ENCODE measurements at regions not wholly inside any gene's neighbourhood (a gene's known extent, or its start where the extent isn't known, plus 50 kb on each side); places are given as distances from the start of the nearest gene placed in this dataset.

DNA sequence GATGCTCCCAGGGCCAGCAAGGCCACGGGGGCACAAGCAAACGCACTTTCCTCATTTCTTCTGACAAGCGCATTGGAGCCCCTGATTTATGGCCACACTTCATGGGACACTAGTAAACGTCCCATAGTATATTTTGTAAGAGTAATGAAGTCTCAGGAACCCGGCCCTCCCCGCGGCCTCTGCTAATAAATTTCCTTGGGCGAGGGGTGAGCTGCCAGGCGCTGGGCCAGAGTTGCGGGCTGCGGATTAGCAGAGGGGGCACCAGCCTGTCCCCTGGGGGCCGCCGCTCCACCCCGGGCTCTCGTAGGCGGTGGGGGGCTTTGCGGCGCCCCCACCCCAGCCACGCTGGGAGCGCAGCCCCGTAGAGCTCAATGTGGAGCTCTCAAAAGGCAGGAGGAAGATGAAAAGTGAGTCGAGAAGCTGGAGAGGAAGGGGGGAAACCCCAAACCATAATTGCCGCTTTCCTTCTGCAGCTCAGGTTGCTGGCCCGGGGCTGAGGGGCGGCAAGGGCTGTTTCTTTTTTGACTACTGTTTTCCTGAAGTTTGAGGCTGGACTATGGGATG, 173.6 kb downstream of the CDC5L start:
- no peak for DNase-seq

DNA sequence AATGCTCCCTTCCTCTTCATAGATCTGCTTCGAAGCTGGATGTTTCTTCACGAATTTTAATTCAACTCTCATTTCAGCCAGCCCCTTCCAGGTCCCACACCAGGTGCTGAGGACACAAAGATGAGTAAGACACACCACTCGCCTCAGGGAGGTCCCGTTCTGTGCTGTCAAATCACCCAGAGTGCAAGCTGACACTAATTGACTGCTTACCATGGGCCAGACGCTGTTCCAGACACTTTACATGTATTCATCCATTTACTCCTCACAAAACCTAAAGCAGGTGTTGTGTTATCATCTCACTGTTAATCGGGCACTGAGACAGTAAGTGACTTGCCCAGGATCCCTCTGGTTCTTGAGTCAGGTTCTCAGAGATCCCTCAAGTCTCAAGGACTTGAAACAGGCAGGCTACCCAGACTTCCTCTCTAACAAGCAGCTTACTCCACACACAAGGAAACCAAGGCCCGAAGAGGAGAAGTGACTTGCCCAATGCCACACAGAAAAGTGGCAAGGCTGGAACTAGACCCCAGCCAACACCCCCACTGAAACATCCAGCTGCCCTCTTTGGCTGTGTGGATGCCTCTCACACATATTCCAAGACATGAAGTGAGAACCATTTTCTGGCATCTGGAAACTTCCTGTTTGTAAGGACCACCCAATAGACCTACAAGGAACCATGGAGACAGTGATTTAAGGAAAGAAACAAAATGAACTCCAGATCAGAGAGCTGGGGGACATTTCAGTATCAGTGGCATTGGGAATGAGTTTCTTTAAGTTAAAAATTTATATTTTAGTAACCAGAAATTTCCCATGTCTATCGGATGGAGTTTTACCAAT, 174.5 kb downstream of the CDC5L start:
- no peak for DNase-seq

DNA sequence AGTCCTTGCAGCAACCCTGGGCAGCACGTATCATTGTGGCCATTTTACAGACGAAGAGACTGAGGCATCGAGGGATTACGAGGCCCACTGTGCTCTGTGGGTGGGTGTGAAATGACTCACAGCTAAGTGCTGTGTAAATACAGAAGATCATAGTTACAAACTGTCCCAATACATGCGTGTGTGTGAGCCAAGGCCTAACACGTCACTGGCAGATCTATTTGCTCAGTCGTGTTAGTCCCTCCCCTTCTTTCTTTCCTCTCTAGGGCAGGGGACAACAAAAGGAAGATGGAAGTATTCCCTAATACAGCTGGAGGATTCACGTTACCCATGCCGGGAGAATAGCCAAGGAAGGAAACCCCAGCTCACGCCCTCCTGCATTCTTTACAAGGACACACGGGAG, 175.9 kb downstream of the CDC5L start:
- no peak for DNase-seq

DNA sequence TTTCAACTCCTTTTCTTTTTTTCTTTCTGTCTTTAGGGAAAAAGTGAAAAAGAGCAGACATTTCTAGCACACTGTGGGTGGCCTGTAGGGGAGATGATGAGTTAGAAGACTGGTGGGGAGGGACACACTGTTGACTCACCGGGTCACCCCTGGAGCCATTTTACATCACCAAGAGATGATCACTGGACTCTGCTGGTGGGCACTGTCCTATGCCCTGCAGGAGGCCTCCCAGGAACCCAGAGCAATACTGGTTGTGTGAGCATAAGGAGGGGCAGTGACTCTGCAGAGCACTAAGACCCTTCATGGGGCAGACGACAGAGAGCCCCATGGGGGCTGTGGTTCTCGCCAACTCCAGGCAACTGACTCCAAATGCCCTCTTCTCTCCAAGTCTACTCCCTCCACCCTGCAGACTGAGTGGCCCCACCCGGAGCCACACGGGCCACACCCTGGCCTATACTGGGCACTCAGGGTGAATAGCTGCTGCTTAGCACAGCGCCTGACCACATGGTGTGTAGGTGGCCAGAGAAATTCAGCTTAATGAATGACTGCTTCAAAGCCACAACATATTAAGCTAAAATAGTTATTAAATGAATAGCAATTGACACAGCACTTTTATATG, 177.5 kb downstream of the CDC5L start:
- no peak for DNase-seq

DNA sequence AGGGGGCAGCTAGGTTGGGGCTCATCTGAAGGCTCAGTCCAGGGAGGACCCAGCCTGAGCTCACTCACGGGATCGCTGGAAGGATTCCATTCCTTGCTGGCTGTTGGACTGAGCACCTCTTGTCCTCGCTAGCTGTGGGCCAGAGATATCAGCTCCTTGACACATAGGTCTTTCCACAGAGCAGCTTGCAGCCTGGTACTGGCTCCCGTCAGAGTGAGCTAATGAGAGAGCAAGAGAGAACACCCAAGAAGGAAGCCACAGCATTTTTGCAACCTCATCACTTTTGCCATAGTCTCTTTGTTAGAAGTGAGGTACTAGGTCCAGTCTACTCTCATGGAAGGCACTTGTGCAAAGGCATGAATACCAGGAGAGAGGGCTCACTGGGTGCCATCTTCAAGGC, 179.9 kb downstream of the CDC5L start:
- DNase-seq, result no peak

DNA sequence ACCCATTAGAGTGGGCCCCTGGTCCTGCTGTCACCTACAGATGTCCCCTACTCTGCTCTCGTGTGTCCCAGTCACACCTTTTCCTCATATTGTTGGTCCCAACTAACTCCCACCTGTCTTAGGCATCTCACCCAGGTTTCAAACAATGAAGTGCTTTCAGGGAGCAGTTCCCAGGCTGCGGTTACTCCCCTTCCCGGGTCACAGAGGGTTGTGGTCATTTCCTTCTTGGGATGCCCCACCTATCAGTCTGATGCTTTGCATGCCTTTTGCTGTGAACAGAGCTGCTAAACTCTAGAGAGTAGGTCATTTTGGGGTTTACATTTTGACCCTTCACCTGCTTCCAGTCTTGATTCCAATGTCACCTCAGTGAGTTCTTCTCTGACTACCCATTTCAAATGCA, 181.6 kb downstream of the CDC5L start:
- DNase-seq, result no peak

DNA sequence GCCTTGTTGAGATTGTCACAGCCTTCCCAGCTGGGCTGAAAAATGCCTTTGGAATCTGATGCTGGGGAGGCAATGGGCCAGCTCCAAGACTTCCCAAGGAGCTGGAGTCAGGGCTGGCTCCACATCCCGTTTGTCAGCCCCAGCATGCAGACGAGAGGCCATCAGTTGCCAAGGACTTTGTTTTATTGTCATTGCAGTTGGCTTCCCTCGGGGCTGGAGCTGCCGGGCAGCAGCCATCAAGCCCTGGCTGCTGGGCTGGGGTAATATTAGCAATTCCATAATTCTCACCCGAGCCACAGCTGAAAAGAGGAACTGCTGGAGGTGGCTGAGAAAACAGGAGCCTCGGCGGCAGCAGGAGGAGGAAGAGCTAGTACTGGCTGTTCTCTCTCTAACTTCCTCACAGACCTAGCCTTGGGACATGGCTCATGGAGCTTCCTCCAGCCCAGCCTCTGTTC, 182.5 kb downstream of the CDC5L start:
- no peak for DNase-seq

DNA sequence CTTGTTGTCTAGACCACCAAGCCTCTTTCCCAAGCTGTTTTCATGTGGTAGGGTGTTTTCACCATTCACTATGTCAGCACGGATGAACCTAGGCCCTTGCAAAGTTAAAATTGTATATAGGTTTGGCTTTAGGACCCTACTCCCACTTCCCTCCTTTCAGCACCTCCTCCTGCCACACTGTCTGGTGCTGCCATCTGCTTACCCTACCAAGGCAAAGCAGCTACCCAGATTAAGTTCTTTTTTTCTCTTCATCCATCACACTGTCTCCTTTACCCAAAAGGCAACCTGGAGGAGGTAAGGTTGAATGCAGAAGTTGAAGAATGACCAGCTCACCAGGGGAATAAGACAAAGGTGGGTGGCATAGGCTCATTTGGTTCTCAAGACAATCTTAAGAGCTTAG, 184.0 kb downstream of the CDC5L start:
- DNase-seq, result no peak

DNA sequence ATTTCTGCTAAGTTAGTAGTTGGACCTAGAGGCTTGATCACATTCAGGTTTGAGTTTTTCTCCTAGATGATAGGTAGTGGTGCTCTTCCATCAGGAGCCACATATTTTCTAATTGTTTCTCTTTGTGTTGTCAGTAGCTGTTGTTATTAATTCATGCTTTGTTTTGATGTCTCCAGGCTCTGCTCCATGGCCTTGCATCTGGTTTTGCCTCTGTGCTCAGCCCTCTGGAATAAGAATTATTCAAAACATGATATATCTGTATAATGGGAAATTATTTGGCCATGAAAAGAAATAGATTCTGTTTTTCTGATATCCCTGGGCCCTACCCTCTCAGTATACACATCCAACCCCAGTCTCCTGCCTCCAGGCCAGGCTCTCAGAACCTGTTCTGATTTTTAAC, 184.8 kb downstream of the CDC5L start:
- no peak for DNase-seq

DNA sequence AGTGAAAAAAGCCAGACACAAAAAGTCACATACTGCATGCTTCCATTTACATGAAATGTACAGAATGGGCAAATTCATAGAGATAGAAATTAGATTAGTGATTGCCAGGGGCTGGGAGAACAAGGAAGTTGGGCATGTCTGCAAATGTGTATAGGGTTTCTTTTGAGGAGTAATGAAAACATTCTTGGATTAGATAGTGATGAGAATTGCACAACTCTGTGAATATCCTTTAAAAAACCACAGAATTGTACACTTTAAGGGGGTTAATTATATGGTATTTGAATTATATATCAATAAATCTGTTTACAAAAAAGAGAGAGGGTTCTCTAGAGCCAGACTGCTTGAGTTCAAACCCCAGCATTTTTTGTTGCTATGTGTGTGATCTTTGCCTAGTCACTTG, 188.1 kb downstream of the CDC5L start:
- DNase-seq, result no peak

DNA sequence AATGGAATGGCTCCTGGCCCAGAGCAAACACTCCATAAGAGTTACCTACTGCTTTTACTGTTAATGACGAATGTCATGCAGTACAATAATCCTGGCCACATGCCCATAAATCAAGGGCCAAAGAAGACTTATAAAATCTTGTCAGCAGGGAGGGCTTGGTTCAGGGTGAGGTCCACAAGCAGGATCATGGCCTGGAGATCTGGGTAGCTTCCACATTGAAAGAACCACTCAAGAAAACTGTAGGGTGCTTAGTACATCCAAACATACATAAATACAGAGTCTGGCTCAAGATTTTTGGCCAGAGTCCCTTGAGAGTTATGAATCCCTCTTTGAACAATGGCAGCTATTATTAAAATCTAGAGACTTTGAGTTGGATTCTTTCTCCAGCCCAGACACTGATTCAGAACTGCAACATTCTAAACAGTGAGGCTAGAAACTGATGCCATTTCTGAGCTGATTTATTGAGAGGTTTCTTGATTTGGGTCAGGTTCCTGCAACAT, 188.7 kb downstream of the CDC5L start:
- no peak for DNase-seq

DNA sequence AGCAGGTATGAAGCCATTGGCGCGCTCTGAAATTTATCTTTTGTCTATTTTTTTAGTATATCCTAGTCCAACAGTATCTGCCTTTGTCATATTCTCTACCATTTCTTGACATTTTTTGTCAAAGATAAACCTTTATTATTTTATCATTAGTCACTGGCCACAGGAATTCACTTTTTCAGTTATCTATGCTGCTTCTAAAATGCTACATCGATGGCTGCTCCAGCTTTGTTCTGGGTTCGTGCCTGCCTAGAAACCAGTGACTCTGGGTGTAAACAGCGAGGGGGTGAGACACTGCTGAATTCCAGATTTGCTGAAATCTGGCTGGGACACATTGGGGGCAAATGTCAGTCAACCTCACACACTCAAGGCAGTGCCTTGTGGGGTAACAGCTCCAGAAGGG, 193.4 kb downstream of the CDC5L start:
- DNase-seq, result no peak

DNA sequence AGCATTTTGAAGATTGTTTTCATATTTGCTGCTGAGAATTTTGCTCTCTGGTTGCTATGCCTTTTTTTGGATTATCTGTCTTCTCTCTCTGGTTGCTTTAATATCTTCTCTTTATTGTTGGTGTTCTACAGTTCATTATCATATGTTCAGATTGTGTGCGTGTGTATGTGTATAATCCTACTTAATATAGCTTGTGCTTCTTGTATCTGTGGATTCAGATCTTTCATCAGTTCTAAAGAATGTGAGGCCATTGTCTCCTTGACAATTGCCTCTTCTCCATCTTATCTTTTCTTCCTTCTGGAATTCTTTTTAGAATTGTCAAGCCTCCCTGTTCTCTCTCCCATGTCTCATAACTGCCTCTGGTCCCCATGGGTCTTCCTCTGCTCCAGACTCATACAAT, 195.4 kb downstream of the CDC5L start:
- DNase-seq, result no peak

DNA sequence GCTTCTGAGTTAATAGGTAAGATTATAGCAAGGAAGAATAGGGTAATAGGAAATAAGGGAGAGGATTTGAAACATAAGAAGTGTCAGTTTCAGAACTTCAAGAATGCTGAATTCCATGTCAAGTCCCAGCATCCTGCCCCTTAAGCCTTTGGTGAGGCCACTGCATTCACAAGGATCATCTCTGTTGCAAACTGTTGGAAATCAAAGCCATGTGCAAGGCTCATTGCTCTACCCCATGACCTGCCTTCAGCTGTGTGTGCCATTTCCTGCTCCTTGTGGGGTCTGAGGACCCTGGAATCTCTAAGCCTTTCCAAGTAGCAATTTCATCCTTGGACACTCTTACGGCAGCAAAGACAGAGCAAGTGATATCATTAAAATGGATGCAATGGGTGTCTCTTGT, 203.0 kb downstream of the CDC5L start:
- DNase-seq, result no peak

DNA sequence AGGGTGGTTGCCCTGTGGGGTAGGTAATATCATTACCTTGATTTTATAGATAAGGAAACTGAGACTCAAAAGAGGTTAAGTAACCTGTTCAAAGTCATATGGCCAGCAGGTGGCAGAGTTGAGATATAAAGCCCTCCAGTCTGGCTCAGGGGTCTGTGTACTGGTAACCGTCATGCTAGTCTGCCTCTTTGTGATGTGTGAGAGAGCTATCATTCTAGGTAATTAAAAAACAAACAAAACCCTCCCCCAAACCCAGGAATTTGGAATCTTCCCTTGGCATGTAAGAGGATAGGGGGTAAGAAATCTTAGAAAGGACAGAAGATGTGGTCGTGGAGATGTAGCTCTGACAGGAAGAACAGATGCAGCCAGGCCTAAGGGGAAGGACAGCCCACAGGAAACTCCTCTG, 206.0 kb downstream of the CDC5L start:
- DNase-seq, result peak; percentile 56

DNA sequence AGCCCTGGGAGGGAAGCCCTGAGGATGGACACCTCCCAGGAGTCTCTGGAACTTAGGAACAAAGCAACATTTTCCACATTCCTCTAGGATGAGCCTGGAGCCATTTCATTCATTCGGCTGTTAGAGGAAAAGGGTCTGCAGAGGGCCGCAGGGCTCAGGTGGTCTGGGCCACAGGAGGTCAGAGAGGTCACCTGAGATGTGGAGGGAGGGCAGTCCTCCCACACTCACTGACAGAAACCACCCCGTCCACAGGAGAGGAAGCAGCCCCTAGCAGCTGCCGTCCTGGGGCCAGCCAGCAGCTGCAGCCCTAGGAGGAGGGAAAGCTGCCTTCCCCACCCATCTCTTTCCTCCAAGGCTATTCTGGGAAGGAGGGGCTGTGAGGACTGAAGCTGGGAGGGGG, 207.0 kb downstream of the CDC5L start:
- no peak for DNase-seq

DNA sequence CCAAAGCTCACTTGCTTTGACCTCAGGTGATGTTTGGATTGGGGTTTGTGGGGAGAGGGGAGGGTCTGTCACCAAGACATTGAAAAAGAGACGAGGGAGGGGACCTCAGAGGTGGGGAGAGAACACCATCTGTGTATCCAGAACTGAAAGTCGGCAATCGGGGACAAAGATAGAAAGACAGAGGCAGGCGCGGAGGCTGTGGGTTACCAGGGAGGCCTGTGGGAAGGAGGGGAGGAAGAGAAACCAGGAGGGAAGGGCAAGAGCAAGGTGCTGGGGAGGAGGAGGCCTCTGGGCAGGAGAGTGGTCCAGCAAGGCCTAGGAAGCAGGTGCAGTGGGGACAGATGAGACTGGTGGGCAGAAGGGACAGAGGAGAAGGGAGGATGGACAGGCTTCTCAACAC, 211.2 kb downstream of the CDC5L start:
- DNase-seq, result no peak

DNA sequence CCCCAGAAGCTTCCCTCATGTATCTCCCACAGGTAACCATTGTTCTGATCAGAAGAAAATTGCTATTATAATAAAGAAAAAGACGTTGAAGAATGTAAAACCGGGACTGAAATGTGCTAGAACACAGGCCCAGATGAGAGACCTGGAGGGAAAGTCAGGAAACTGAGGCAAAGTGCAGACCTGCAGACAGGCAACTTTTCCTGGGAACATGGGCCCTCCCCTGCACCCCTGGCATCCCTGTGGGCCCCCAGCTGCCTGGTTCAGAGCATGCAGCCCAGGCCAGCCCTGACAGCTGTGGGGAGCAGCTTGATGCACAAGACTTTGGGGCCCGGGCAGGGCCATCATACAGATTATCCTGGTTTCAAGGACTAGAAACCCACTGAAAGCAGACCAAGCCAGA, 212.2 kb downstream of the CDC5L start:
- DNase-seq, result no peak

DNA sequence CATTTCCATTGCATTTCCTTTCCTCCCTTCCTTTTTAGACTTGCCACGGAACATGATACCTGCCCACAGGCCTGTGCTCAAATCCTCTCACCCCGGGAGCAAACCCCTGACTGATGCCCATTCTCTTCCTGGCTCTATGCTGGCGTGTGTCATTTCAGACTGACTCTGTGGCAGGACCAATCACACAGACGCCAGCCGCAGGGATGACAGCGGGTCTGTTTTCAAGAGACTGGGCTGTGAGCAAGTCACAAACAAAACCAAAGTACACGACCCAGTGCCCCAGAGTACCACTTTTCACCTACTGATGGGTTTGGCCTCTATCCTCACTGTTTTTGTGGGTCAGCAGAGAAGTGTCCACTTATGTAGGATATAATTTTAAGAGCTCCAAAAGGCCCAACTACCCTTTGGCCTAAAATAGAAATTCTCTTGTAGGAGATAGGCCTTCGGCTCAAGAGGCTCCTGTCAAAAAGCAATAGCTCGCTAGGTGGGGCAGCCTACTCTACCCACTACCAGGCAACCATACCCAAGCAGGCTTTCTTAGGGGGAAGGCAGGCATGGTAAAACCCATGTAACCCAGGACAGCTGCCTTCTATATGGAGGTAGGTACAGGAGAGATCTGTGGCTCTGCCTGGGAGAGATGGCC, 215.7 kb downstream of the CDC5L start:
- DNase-seq, result no peak

DNA sequence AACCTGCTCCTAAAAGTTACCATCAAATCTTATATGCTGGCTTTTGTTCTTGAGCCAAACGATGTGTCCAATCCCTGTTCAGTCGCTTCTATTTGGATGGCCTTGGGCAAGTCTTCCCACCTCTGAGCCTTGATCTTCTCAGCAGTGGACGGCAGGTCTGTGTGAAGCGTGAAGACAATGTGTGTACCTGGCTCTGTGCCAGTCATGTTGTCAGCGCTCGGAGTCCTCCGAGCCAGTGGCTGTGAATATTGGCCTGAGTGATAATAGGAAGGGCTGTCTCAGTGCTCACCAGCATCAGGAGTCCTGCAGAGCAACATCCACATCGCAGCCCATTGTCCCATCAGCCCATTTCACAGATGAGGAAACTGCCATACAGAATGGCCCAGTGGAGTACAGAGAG, 219.0 kb downstream of the CDC5L start:
- DNase-seq, result no peak

DNA sequence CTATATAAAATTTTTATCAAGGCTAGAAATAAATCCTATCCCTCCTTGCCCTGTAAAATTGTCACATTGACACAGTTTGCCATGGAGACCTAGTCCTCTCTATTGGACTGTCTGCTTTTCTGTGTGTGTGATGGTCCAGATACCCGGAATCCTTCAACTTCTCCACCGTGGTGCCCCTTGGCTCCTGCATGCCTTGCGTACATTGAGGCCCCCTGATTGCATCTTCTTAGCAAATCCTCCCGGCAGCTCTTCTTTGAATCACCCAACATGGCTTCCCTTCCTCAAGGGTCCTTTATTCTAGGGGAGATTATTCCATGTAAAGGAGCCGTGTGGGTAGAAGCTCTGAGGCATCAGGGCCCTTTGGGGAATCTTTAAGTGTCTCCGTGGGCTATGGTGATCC, 219.5 kb downstream of the CDC5L start:
- DNase-seq, result no peak

DNA sequence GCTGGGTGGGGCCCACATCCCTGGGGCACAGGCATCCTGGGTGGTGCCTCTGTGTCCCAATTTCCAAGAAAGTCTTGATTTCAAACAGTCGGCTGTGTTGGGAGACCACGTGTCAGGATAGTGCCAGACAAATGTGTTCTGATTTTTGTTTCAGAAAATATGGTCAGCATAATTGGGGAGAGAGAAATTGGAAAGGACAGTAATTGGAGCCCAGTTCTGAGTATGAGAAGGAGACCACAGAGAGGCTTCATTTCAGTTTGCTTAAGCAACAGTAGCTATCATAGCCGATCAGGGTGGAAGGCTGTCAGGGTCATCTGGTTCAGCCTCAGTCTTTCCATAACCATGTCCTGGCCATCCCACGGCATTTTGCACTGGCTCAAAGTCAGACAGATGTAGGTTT, 220.7 kb downstream of the CDC5L start:
- no peak for DNase-seq

DNA sequence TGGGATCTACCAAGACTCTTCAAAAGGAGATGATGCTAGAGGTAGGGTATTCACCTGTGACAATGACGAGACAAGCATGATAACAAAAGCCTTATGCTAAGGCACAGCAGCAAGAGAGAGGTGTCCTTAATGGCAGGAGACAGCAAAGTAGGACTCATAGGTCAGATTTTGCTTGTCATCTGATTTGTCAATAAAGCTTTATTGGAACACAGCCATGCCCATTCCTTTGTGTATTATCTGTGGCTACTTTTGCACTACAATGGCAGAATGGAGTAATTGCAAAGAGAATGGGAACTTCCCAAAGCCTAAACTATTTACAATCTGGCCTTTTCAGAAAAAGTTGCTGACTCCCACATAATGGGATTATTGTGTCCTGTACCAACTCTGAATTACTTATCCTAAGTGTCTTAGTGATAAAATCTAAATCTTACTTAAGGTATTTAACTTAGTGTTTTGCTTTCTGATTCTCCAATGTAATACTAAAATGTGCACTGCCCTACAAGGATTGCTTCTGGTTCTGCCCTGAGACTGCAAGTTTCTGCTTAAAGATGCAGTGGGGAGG, 221.6 kb downstream of the CDC5L start:
- DNase-seq, result no peak
